ENCODE measurements at regions not wholly inside any gene's neighbourhood (a gene's known extent, or its start where the extent isn't known, plus 50 kb on each side); places are given as distances from the start of the nearest gene placed in this dataset.

DNA sequence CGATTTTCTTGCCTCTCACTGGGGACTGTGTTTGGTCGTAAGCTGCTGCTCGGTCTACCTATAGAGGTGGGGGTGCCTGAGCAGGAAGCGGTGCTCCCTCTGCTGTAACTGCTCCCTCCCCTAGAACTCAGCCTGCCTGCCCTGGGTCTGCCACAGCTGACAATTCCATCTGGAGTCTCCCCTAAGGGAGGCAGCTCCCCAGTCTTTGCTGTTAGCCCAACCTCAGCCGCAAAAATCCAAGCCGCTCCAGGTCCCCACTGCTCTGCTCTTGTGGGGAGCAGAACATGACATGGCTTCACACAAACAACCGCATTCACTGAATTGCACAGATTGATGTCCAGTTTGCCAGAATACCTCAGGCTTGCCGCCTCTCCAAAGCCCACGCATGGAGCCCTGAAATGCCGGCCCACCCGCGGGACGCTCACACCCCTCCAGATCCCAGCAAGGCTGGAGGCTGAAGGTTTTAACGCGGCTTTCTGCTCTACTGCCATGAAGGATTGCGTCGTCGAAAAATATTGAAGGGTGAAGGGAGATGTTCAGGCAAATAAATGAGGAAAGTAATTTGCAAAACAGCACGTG lies 221.5 kb upstream of the FOXF1 start:
- H3K4me3 ChIP-seq (ENCODE audit: low read depth, low read length), result no peak overlapping the region
- DNase-seq (ENCODE audit: low read depth), result no peak
- TF ChIP-seq POLR2A (IDR thresholded peaks at IDR 0.05; ENCODE audit: extremely low read depth, insufficient read length), result no peak
- TF ChIP-seq MYC (IDR thresholded peaks at IDR 0.05; ENCODE audit: low read depth, low read length), result no peak
- TF ChIP-seq, protein P1, sequence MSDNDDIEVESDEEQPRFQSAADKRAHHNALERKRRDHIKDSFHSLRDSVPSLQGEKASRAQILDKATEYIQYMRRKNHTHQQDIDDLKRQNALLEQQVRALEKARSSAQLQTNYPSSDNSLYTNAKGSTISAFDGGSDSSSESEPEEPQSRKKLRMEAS (IDR thresholded peaks at IDR 0.05; ENCODE audit: low read depth, low read length), result no peak
- TF ChIP-seq, protein P2, sequence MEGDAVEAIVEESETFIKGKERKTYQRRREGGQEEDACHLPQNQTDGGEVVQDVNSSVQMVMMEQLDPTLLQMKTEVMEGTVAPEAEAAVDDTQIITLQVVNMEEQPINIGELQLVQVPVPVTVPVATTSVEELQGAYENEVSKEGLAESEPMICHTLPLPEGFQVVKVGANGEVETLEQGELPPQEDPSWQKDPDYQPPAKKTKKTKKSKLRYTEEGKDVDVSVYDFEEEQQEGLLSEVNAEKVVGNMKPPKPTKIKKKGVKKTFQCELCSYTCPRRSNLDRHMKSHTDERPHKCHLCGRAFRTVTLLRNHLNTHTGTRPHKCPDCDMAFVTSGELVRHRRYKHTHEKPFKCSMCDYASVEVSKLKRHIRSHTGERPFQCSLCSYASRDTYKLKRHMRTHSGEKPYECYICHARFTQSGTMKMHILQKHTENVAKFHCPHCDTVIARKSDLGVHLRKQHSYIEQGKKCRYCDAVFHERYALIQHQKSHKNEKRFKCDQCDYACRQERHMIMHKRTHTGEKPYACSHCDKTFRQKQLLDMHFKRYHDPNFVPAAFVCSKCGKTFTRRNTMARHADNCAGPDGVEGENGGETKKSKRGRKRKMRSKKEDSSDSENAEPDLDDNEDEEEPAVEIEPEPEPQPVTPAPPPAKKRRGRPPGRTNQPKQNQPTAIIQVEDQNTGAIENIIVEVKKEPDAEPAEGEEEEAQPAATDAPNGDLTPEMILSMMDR (IDR thresholded peaks at IDR 0.05; ENCODE audit: low read depth, low read length), result no peak

DNA sequence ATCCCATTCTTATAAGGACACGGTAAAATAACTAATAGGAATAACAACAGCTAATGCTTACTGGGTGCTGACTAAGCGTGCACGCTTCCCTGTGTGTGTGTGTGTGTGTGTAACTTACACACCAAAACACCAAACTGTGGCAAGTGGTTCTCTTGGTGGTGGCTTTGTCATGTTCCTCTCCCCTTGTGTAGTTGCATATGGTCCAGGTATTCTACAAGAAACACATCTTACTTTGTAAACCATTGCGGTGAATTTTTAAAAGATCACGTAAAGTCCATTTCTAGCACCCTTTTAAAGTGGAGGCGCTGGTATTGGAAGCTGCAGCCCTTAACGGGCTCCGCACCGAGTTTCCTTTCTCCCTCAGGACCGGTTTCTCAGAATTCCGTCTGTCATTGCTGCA lies 221.0 kb upstream of the FOXF1 start:
- no peak for DNase-seq (ENCODE audit: low read depth)
- TF ChIP-seq, protein P2 (IDR thresholded peaks at IDR 0.05; ENCODE audit: low read depth, low read length), result no peak
- TF ChIP-seq, protein P1 (IDR thresholded peaks at IDR 0.05; ENCODE audit: low read depth, low read length), result no peak
- TF ChIP-seq MYC (IDR thresholded peaks at IDR 0.05; ENCODE audit: low read depth, low read length) (no peak), POLR2A (IDR thresholded peaks at IDR 0.05; ENCODE audit: extremely low read depth, insufficient read length) (no peak)
- no peak overlapping the region for H3K4me3 ChIP-seq (ENCODE audit: low read depth, low read length)

DNA sequence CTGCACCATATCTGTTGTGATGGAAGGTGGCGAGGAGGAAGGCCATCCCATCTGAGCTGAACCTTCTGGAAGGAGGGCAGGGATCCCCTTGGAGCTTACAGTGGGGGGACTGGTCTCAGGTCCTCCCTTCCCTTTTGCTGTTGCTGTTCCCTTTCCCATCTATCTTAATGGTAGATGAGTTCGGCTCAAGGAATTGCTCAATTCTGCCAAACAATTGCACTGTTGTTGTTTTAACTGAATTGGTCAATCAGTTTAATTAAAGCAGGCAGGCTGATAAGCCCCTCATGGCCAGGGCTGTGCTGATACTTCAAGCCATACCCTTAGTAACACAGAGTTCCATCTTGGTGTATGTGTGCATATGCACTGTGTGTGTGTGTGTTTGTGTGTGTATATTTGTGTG lies 220.4 kb upstream of the FOXF1 start:
- TF ChIP-seq POLR2A (IDR thresholded peaks at IDR 0.05; ENCODE audit: extremely low read depth, insufficient read length) (no peak), MYC (IDR thresholded peaks at IDR 0.05; ENCODE audit: low read depth, low read length) (no peak)
- TF ChIP-seq, protein P2 (IDR thresholded peaks at IDR 0.05; ENCODE audit: low read depth, low read length), result no peak
- TF ChIP-seq, protein P1 (IDR thresholded peaks at IDR 0.05; ENCODE audit: low read depth, low read length), result no peak
- DNase-seq (ENCODE audit: low read depth), result no peak
- no peak overlapping the region for H3K4me3 ChIP-seq (ENCODE audit: low read depth, low read length)

DNA sequence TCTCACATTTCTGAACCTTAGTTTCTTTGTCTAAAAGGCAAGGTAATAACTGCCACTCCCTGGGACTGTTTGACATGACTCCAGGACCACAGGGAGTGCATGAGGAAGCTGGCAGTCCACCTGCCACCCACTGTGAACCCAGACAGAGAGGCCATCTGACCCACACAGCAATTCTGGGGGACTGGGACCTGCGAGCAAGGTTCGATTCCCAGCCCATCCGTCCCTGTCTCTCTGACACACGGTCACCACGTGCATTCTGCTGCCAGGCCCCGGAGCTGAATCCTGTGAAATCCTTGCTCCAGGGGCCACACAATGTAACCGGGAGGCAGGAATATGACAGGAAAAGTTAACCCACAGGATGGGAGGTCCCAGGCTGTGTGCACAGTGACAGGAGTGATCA lies 218.8 kb upstream of the FOXF1 start:
- no peak for DNase-seq (ENCODE audit: low read depth)
- TF ChIP-seq, protein P2 (IDR thresholded peaks at IDR 0.05; ENCODE audit: low read depth, low read length), result no peak
- no peak for TF ChIP-seq POLR2A (IDR thresholded peaks at IDR 0.05; ENCODE audit: extremely low read depth, insufficient read length)
- TF ChIP-seq MYC (IDR thresholded peaks at IDR 0.05; ENCODE audit: low read depth, low read length), result no peak
- TF ChIP-seq, protein P1 (IDR thresholded peaks at IDR 0.05; ENCODE audit: low read depth, low read length), result no peak
- no peak overlapping the region for H3K4me3 ChIP-seq (ENCODE audit: low read depth, low read length)

DNA sequence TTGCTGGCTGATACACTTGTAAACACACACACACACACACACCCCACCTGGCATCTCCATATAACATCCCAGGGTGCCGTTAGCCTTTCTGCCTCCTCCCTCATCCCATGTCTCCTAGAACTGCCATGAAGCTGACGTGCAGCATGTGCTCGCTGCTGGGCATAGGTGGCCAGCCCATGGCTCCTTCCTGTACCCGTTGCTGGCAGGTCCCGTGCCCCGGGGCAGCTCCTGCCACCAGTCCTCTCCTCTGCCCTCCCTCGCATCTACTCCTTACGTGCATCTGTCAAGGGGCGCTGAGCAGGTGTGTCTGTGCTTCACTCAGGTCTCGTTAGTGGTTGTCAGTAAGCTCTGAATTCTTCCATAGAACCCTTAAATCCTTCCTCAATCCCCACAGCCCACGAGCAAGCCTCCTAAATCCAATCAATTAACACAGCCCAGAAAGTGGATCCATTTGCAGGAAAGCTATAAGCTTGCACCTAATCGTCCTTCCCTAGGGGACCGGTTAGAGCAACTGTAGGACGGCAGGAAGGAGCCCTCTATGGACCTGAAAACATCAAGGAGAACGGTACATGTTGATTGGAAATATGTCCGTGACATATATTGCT lies 218.1 kb upstream of the FOXF1 start:
- no peak for DNase-seq (ENCODE audit: low read depth)
- no peak for TF ChIP-seq POLR2A (IDR thresholded peaks at IDR 0.05; ENCODE audit: extremely low read depth, insufficient read length)
- no peak for TF ChIP-seq MYC (IDR thresholded peaks at IDR 0.05; ENCODE audit: low read depth, low read length)
- TF ChIP-seq, protein P1 (IDR thresholded peaks at IDR 0.05; ENCODE audit: low read depth, low read length), result no peak
- TF ChIP-seq, protein P2 (IDR thresholded peaks at IDR 0.05; ENCODE audit: low read depth, low read length), result no peak
- no peak overlapping the region for H3K4me3 ChIP-seq (ENCODE audit: low read depth, low read length)
